Mesendoderm (in vitro differentiated cells): ENCODE measurements at regions not wholly inside any gene's neighbourhood (a gene's known extent, or its start where the extent isn't known, plus 50 kb on each side); places are given as distances from the start of the nearest gene placed in this dataset.

Experiments used
- DNase-seq: peaks from one replicate; pipeline ENCODE4 v3.0.0; 2013
- H2AK5ac ChIP-seq: 2 replicates; pipeline ENCODE4 v1.6.1; 2013; ENCODE audit warnings: low read length, inconsistent platforms
- H2BK120ac ChIP-seq: 2 replicates; pipeline ENCODE4 v1.6.1; 2013; ENCODE audit warnings: low read depth, mild to moderate bottlenecking, low read length, moderate library complexity, mixed read lengths
- H2BK15ac ChIP-seq: replicated peaks from 2 replicates; pipeline ENCODE4 v1.6.1; 2013; ENCODE audit warnings: low read depth, mild to moderate bottlenecking, moderate library complexity
- H2BK5ac ChIP-seq: 2 replicates; pipeline ENCODE4 v1.6.1; 2013; ENCODE audit warnings: low read length, inconsistent platforms
- H3K18ac ChIP-seq: 2 replicates; pipeline ENCODE4 v1.6.1; 2013; ENCODE audit warnings: mild to moderate bottlenecking, low read length, mixed read lengths
- H3K23ac ChIP-seq: one replicate; pipeline ENCODE4 v1.6.1; 2013; ENCODE audit warnings: low read length
- H3K27ac ChIP-seq: 2 replicates; pipeline ENCODE4 v1.5.1; 2013; ENCODE audit warnings: low read depth, mild to moderate bottlenecking, inconsistent platforms, low read length, moderate library complexity
- H3K27me3 ChIP-seq: 2 replicates; pipeline ENCODE4 v1.6.1; 2013; ENCODE audit warnings: low read length, control low read depth, mild to moderate bottlenecking, inconsistent platforms; ENCODE audit not compliant: insufficient read depth, poor library complexity
- H3K36me3 ChIP-seq: 2 replicates; pipeline ENCODE4 v1.6.1; 2013; ENCODE audit warnings: low read length, inconsistent platforms; ENCODE audit not compliant: control insufficient read depth, insufficient read depth
- H3K4ac ChIP-seq: one replicate; pipeline ENCODE4 v1.6.1; 2013; ENCODE audit warnings: low read depth, mild to moderate bottlenecking, low read length, moderate library complexity
- H3K4me1 ChIP-seq: 2 replicates; pipeline ENCODE4 v1.6.1; 2013; ENCODE audit warnings: low read depth, low read length, inconsistent platforms; ENCODE audit not compliant: control insufficient read depth
- H3K4me2 ChIP-seq: 2 replicates; pipeline ENCODE4 v1.6.1; 2013; ENCODE audit warnings: low read length
- H3K4me3 ChIP-seq: 2 replicates; pipeline ENCODE4 v1.5.1; 2013; ENCODE audit warnings: mild to moderate bottlenecking, low read length
- H3K56ac ChIP-seq: one replicate; pipeline ENCODE4 v1.6.1; 2013; ENCODE audit warnings: low read length
- H3K79me1 ChIP-seq: 2 replicates; pipeline ENCODE4 v1.6.1; 2013; ENCODE audit warnings: low read length, inconsistent platforms
- H3K79me2 ChIP-seq: 2 replicates; pipeline ENCODE4 v1.6.1; 2013; ENCODE audit warnings: mild to moderate bottlenecking, low read length; ENCODE audit not compliant: control insufficient read depth, insufficient read depth
- H3K9ac ChIP-seq: 2 replicates; pipeline ENCODE4 v1.6.1; 2013; ENCODE audit warnings: low read length, inconsistent platforms
- H4K5ac ChIP-seq: one replicate; pipeline ENCODE4 v1.6.1; 2013; ENCODE audit warnings: low read length
- H4K8ac ChIP-seq: one replicate; pipeline ENCODE4 v1.6.1; 2013; ENCODE audit warnings: low read depth, mild to moderate bottlenecking, control low read depth, low read length, moderate library complexity
- WGBS: extraction: QIAGEN DNeasy Blood & Tissue Kit; methylation state at CpG from one replicate; pipeline ENCODE4 v1.1.7; 2013; ENCODE audit warnings: low lambda C conversion rate, missing lambda C conversion rate; ENCODE audit not compliant: insufficient coverage; ENCODE audit errors: extremely low coverage; 5-methylcytosine and 5-hydroxymethylcytosine counted together

- WGBS, result no CpG with 5 or more reads among the region's 2 CpGs
- Histone ChIP-seq H3K36me3 (no peaks in the 10 kb centered on the region), H3K4me2 (no peak overlapping the region), H3K9ac (no peak overlapping the region), H3K56ac (no peak overlapping the region), H4K8ac (no peak overlapping the region), H4K5ac (no peak overlapping the region), H2BK120ac (no peak overlapping the region), H3K4ac (no peak overlapping the region), H3K27ac (no peak overlapping the region), H3K79me1 (no peaks in the 10 kb centered on the region), H2BK5ac (no peak overlapping the region), H2BK15ac (no peak overlapping the region), H2AK5ac (no peak overlapping the region), H3K27me3 (no peaks in the 10 kb centered on the region), H3K23ac (no peak overlapping the region), H3K18ac (no peak overlapping the region), H3K79me2 (no peaks in the 10 kb centered on the region), H3K4me1 (no peaks in the 10 kb centered on the region), H3K4me3 (no peak overlapping the region)
- no peak for DNase-seq
Observed at GRCh38 chr13:97057176-97057575, 62.9 kb upstream of the OXGR1 start.

- Histone ChIP-seq H2BK15ac (no peak overlapping the region), H3K27me3 (no peaks in the 10 kb centered on the region), H3K4ac (no peak overlapping the region), H3K27ac (no peak overlapping the region), H3K4me1 (no peaks in the 10 kb centered on the region), H3K18ac (no peak overlapping the region), H2BK5ac (no peak overlapping the region), H3K9ac (no peak overlapping the region), H3K79me1 (no peaks in the 10 kb centered on the region), H4K8ac (no peak overlapping the region), H3K36me3 (no peaks in the 10 kb centered on the region), H3K56ac (no peak overlapping the region), H2BK120ac (no peak overlapping the region), H4K5ac (no peak overlapping the region), H3K23ac (no peak overlapping the region), H2AK5ac (no peak overlapping the region), H3K79me2 (no peaks in the 10 kb centered on the region), H3K4me2 (no peak overlapping the region), H3K4me3 (no peak overlapping the region)
- no peak for DNase-seq
- WGBS, result no CpG with 5 or more reads among the region's 3 CpGs
Observed at GRCh38 chr13:97058391-97058790, 64.1 kb upstream of the OXGR1 start.

GRCh38 chr13:97058926-97059325 is 64.7 kb upstream of the OXGR1 start:
- WGBS, result no CpG with 5 or more reads among the region's 1 CpG

GRCh38 chr13:97067017-97067895 is 73.0 kb upstream of the OXGR1 start:
- H3K4me3 ChIP-seq, result no peak overlapping the region
- WGBS, result no CpG with 5 or more reads among the region's 8 CpGs
- H3K18ac ChIP-seq, result no peak overlapping the region
- H3K4me1 ChIP-seq, result no peaks in the 10 kb centered on the region
- no peak overlapping the region for H2BK120ac ChIP-seq
- H3K56ac ChIP-seq, result no peak overlapping the region
- H4K5ac ChIP-seq, result no peak overlapping the region
- no peaks in the 10 kb centered on the region for H3K27me3 ChIP-seq
- H3K79me1 ChIP-seq, result no peaks in the 10 kb centered on the region
- no peak overlapping the region for H2AK5ac ChIP-seq
- H4K8ac ChIP-seq, result no peak overlapping the region
- H3K27ac ChIP-seq, result no peak overlapping the region
- DNase-seq, result no peak
- H3K23ac ChIP-seq, result no peak overlapping the region
- no peaks in the 10 kb centered on the region for H3K79me2 ChIP-seq
- H3K4ac ChIP-seq, result no peak overlapping the region
- H2BK5ac ChIP-seq, result no peak overlapping the region
- no peak overlapping the region for H3K4me2 ChIP-seq
- no peak overlapping the region for H2BK15ac ChIP-seq
- H3K36me3 ChIP-seq, result no peaks in the 10 kb centered on the region
- no peak overlapping the region for H3K9ac ChIP-seq

More at GRCh38 chr13:97058926-97059325, 64.7 kb upstream of the OXGR1 start:
- Histone ChIP-seq H3K27ac (no peak overlapping the region), H3K4me3 (no peak overlapping the region), H2AK5ac (no peak overlapping the region), H3K18ac (no peak overlapping the region), H3K23ac (no peak overlapping the region), H3K36me3 (no peaks in the 10 kb centered on the region), H2BK5ac (no peak overlapping the region), H3K56ac (no peak overlapping the region), H3K79me1 (no peaks in the 10 kb centered on the region), H2BK120ac (no peak overlapping the region), H4K5ac (no peak overlapping the region), H3K79me2 (no peaks in the 10 kb centered on the region), H2BK15ac (no peak overlapping the region), H3K9ac (no peak overlapping the region), H3K4me1 (no peaks in the 10 kb centered on the region), H3K4me2 (no peak overlapping the region), H4K8ac (no peak overlapping the region), H3K4ac (no peak overlapping the region), H3K27me3 (no peaks in the 10 kb centered on the region)
- no peak for DNase-seq

GRCh38 chr13:97068151-97068550 is 73.9 kb upstream of the OXGR1 start:
- Histone ChIP-seq H3K56ac (no peak overlapping the region), H3K36me3 (no peaks in the 10 kb centered on the region), H3K4me2 (no peak overlapping the region), H2BK120ac (no peak overlapping the region), H3K27ac (no peak overlapping the region), H3K4me3 (no peak overlapping the region), H3K23ac (no peak overlapping the region), H3K4me1 (no peaks in the 10 kb centered on the region), H2BK5ac (no peak overlapping the region), H3K4ac (no peak overlapping the region), H4K5ac (no peak overlapping the region), H3K18ac (no peak overlapping the region), H2BK15ac (no peak overlapping the region), H4K8ac (no peak overlapping the region), H2AK5ac (no peak overlapping the region), H3K79me1 (no peaks in the 10 kb centered on the region), H3K9ac (no peak overlapping the region), H3K79me2 (no peaks in the 10 kb centered on the region), H3K27me3 (no peaks in the 10 kb centered on the region)
- peak; percentile 10 for DNase-seq
- WGBS, result no CpG with 5 or more reads among the region's 4 CpGs
